Caki2 (cell line): ENCODE measurements at regions not wholly inside any gene's neighbourhood (a gene's known extent, or its start where the extent isn't known, plus 50 kb on each side); places are given as distances from the start of the nearest gene placed in this dataset.
A peak's percentile ranks its signal among the peaks of the same experiment; 100 is the strongest.

Experiments used
- DNase-seq: peaks from one replicate; pipeline ENCODE4 v3.0.0-alpha.2; 2015; ENCODE audit warnings: low read depth
- in situ Hi-C: cut with HindIII; loops from 2 replicates; pipeline ENCODE4 v1.10.0; 2016; ENCODE audit warnings: low sequenced_read_pairs, low pct_unique_long_range_greater_than_20kb, mixed read lengths

DNA sequence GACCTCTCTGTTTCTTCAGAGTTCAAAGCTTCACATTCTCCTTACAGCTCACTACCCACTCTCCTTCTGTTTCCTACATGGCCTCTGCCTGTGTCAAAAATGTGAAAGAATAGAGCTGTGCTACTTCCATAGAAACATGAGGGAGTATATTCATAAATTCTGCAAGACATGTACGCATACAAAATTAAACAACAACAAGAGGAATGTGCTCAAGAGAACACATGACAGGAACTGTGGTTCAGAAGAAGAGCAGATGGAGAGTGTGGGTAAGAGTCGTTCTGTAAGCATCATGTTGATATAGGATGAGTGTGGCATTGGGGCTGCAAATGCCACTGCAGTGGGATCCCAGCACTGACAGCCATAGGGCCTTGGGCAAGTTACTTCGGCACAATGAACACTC lies 266.6 kb upstream of the SASH1 start:
- in situ Hi-C loops: no loop called here
- DNase-seq: no peak

DNA sequence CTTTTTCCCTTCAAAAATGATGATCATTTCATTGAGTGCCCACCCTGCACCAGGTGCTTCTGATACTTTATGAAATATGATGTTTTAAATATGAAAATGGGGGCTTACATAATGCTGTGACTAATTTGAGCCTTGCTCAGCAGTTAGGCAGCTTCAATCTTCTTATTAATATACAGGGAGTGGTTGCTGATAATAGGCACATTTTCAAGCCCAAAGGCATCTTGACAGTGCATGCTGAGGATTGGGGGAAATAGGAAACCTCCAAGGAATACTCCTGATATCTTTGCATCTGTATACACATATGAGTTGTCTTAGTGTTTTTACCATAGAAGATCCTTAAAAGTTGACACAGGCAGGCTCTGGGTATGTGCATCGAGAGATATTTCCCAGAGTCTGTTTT lies 262.3 kb upstream of the SASH1 start:
- in situ Hi-C loops: no loop called here
- DNase-seq: no peak

- DNase-seq: no peak
- in situ Hi-C loops: no loop called here
Observed at GRCh38 chr6:148081076-148081475, 261.6 kb upstream of the SASH1 start.

DNA sequence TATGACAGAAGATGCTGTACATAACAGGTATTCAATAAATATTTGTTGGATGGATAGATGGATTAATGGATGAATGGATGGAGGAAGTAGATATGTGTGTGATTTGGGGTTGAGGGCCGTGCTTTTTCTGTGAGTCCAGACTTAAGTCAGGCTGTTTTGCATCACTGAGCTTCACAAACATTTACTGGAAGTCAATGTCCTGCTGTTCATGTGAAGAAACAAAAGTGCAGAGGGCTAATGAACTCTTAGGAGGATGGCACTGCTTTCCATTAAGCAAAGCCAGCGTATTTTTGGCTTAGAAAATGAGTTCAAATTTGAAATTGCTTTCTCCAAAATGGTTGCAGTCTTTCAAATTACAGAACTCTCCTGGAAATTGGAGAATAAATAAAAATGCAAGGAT lies 260.6 kb upstream of the SASH1 start:
- in situ Hi-C loops: no loop called here

GRCh38 chr6:148082696-148083095 lies 259.9 kb upstream of the SASH1 start:
- no peak for DNase-seq
- in situ Hi-C loops: no loop called here

More for the DNA sequence above, 260.6 kb upstream of the SASH1 start:
- DNase-seq: peak; percentile 4

- DNase-seq: no peak
- in situ Hi-C loops: no loop called here
Observed at GRCh38 chr6:148085631-148086331, 256.9 kb upstream of the SASH1 start.

DNA sequence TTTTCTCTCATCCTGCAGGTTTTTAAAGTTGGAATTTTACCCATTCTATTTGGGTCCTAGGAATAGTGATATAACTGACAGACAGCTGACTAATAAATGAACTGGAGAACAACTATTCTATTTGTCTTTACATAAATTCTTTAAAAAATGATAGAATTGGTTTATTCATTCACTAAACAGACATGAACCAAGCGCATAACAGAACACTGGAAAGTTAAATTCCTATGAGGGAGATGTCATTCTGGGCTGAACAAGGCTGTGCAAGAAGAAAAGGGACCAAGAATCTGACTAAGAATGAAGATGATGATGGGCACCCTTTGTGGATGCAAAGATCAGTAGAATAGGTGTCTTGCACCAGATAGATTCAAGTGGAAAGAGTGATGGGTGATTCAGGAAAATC lies 256.3 kb upstream of the SASH1 start:
- in situ Hi-C loops: no loop called here

GRCh38 chr6:148086843-148087242 lies 255.8 kb upstream of the SASH1 start:
- in situ Hi-C loops: no loop called here
- no peak for DNase-seq

More for the DNA sequence above, 256.3 kb upstream of the SASH1 start:
- no peak for DNase-seq

DNA sequence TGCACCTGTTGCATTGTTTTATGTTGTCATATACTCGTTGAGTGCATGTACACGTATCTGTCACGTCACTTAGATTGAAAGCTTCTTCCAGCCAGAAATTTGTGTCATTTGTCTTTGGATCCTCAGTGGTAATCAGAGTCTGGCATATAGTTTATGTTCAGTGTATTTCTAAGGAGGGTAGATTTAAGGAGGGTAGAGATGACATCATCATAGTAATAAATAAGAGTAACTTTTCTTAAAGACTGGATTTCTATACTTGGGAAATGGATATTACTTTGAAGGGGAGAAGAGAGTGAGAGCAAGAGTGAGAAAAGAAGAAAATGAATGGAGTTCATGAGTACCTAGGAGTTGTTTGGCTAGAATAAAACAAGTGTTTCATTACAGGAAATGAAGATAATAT lies 255.0 kb upstream of the SASH1 start:
- in situ Hi-C loops: no loop called here
- no peak for DNase-seq

GRCh38 chr6:148090326-148090725 lies 252.3 kb upstream of the SASH1 start:
- DNase-seq: no peak
- in situ Hi-C loops: no loop called here

GRCh38 chr6:148091394-148091793 lies 251.2 kb upstream of the SASH1 start:
- in situ Hi-C loops: no loop called here
- DNase-seq: no peak

DNA sequence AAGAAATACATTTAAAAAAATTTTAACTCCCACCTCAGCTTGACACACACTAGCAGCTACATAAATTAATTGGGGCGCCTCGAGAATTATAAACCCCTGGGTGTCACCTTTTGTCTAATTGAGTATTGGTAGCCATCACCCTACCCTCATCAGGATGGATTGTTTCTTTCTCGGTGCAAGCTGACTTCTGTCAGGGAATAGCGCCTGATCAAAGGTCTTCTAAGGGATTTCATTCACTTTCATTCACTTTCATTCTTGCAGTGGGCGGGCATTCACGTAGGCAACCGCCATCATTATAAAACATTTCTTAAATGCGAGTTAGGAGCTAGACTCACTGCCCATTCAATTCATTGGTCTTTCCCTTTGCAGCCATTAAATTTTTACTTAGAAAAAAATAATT lies 239.2 kb upstream of the SASH1 start:
- no peak for DNase-seq
- in situ Hi-C loops: no loop called here

DNA sequence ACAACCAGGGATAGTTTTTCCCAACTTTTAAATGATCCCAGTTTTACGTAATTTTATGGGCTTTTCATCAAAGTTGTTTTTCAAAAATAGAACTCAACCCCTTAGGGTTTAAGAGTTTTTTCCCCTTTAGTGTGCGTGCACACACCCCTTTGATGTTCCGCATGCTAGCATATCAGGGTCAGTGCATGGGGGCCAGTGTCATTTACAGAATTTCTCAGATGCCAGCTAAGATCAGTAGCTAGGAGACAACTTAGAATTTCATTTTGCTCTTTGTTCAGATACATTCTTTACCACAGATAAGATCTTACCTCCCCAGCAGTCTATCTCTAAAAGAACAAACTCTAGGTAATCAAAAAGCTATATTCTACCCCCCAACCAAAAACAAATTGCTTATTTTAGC lies 238.5 kb upstream of the SASH1 start:
- in situ Hi-C loops: no loop called here
- no peak for DNase-seq

DNA sequence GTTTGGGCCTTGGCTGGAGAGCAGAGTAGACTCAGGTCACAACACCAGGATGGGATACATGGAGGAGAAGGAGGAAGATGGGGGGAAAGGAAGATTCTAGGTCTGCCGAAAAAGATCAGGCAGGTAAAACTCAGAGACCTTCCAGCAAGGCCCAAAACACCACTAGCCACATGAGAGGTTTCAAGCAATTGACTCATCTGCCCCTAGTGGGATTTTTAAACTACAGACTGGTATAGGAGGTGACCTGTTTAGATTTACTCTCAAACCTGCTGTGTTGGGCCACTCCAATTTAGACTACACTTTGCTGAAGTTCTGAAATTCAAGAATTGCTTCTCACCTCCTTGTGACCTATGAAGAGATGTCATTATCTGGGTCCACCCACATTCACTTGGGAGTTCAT lies 236.9 kb upstream of the SASH1 start:
- no peak for DNase-seq
- in situ Hi-C loops: no loop called here

DNA sequence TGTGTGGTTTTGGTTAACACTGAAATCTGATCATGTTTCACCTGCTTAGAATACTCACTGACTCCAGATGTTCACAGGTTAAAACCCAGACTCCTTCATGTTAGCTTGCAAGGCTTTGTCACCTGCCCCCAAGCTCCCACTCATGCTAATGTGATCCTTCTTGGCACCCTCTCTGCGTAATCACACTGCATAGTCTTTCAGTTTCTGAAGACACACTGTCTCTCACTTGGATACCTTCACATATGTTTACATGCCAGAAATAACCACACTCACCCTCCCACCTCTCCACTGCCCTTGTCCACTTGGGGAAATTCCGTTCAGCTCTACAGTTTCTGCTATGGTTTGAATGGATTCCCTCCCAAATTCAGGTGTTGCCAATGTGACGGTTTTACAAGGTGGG lies 234.7 kb upstream of the SASH1 start:
- DNase-seq: no peak
- in situ Hi-C loops: no loop called here

- in situ Hi-C loops: no loop called here
- peak; percentile 69 for DNase-seq
Observed at GRCh38 chr6:148109732-148110131, 232.9 kb upstream of the SASH1 start.

DNA sequence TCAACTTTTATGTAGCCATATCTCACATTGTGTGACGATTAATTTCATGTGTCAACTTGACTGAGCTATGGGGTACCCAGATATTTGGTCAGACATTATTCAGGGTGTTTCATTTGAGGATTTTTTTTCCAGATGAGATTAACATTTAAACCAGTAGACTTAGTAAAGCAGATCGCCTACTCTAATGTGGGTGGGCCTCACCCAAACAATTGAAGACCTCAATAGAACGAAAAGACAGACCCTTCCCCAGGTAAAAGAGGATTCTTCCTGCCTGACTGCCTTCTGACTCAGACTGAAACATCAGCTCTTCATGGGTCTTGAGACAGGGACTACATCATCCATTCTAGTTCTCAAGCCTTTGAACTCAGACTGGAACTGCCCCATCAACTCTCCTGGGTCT lies 231.7 kb upstream of the SASH1 start:
- in situ Hi-C loops: no loop called here
- no peak for DNase-seq

- DNase-seq: peak; percentile 45
- in situ Hi-C loops: no loop called here
Observed at GRCh38 chr6:148112851-148113319, 229.8 kb upstream of the SASH1 start.

GRCh38 chr6:148116001-148116400 lies 226.6 kb upstream of the SASH1 start:
- in situ Hi-C loops: no loop called here
- DNase-seq: no peak

GRCh38 chr6:148118244-148118643 lies 224.4 kb upstream of the SASH1 start:
- DNase-seq: no peak
- in situ Hi-C loops: no loop called here
